ENCODE measurements at regions not wholly inside any gene's neighbourhood (a gene's known extent, or its start where the extent isn't known, plus 50 kb on each side); places are given as distances from the start of the nearest gene placed in this dataset.

- DNase-seq = no peak
These were observed 1120.1 kb upstream of the NCAM2 start for GRCh38 chr21:19878133-19878532.

DNA sequence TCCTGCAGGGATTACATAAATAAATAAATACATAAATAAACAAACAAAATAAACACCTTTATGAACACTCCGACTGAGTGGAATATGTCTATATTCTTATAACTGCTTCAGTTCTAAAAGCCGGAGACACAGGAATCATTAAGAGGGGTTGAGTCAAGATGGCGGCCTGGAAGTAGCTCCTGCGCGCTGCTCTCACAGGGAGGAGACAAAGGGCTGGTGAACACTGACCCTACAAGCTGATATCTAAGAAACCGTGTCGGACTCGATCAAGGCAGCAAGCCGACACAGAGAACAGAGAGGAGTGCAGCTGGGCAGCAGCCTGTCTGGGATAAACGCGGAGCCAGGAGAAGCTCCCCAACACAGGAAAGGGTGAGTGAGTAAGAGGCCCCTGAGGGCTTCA, 1098.6 kb upstream of the NCAM2 start:
- no peak for DNase-seq

DNA sequence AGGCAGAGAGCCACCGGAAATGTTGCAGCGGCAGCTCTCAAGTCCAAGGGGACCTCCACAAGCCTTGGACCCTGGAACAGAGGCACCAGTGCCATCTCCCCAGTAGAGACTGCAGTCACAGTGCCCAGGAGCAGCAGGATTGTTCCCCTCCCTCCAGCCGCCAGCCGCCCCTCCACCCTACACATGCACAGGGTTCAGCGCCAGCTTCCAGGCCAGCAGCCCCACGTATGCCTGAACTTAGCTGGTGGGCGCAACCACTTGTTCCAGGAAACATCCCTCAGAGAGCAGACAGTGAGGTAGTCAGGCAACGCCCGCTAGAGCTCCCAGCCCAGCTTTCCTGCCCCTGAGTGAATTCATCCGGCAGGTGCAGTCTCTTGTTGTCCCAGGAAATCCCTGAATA, 1098.1 kb upstream of the NCAM2 start:
- no peak for DNase-seq

DNA sequence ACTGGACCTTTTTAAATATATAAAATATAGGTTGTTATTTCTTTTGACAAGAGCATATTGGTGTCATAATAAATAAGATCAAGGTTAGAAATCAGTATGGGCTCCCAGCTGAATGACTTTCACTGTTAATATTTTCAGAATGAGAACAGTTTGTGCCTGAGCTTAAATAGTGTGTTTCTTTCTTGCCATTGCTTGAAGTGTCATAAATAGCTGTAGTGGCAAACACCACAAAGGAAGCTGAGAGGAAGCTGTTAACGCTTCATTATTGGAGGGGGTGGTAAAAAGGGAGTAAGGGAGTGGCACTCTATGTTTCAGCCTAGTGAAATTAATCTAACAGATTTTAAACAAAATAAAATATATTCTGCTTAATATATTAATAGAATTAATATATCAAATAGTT, 1089.8 kb upstream of the NCAM2 start:
- DNase-seq = no peak

- no peak for DNase-seq
These were observed 1084.2 kb upstream of the NCAM2 start for GRCh38 chr21:19914028-19914427.

DNA sequence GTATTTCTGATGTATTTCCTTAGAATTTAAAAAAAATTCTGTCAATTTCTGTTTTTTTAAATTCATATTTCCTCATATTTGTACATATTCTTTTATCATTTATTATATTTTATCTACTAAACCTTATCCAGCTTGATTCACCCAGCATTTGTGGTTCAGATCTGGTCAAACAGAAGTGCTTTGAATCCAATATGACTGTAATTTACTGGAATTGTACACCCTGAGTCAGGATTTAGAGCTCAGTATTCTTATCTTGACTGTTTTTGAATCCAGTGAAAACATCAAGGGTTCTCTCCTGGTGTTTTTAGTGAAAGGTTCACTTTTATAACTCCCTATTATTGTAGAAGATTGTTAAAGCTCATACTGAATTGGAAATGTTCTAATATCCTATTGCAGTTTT, 1077.0 kb upstream of the NCAM2 start:
- DNase-seq = no peak

- DNase-seq = no peak
These were observed 1076.1 kb upstream of the NCAM2 start for GRCh38 chr21:19922122-19922521.

GRCh38 chr21:19935467-19935866, 1062.7 kb upstream of the NCAM2 start:
- DNase-seq = no peak

GRCh38 chr21:19937619-19938018, 1060.6 kb upstream of the NCAM2 start:
- no peak for DNase-seq

GRCh38 chr21:19941626-19942025, 1056.6 kb upstream of the NCAM2 start:
- DNase-seq = no peak

DNA sequence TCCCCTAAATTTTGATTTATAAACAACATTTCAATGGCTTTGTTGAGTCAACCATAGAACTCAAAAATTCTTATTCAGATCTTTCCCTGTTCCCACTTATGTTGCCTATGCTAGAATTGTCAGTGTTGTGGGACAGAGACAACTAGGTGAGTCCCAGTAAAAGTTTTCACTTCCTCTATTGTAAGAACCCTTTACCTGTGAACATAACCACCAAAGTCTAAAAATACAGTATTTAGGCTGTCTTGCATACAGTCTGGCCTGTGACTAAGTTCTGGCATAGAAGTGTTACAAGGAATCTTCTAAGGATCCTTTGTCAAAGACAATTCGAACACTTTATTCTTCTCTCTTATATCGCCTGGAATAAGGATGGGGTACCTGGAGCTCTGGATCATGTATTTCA, 1047.9 kb upstream of the NCAM2 start:
- no peak for DNase-seq

DNA sequence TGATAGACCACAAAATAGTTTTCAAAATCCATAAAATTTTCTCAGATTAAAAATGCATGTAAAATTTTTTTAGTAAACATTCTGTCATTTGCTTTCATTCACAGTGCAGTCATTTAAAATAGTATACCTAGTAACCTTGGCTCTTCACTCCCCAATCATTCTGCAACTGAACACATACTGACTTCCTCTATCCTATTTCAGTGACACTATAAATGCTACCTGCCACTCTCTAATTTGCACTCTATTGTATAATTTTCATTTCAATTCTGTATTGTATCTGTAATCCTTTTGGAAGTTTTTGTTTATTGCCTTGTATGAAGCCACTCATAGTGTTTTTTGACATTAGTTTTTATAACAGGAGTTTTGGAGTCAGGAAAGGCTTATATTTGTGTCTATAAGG, 1029.1 kb upstream of the NCAM2 start:
- no peak for DNase-seq

DNA sequence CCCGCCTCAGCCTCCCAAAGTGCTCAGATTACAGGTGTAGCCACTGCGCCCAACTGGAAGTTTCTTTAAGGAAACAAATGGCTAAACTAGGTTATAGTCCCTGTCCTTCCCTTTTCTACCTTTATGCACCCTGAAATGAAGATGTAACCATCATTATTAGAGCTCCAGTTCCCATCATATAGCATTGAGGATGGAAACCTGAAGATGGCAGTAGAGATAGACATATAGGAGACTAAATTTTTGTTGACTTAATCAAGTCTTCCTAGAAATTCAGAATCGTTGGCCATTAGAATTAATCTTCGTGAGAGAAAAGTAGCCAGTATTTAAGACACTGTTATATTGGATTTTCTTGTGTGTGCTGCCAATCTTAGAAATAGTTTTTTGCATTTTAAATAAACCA, 1016.3 kb upstream of the NCAM2 start:
- no peak for DNase-seq

GRCh38 chr21:19986396-19986795, 1011.8 kb upstream of the NCAM2 start:
- no peak for DNase-seq

DNA sequence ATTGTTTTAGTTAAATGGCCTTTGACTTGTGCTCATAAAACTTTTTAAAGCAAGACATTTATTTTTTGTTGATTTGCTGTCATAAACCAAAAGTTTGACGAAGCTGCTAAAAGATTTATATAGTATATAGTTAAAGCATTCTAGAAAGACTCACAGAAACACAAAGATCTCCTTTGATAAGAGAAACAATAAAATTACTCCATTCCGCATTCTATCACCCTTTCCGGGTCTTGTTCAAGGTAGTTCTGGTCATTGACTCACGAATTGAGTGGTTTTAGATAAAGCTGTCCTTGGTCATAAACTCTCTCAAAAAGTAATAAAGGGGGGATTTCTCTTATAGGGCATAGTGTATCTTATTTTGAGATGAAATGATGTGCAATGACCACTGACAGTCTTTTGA, 1010.5 kb upstream of the NCAM2 start:
- no peak for DNase-seq

DNA sequence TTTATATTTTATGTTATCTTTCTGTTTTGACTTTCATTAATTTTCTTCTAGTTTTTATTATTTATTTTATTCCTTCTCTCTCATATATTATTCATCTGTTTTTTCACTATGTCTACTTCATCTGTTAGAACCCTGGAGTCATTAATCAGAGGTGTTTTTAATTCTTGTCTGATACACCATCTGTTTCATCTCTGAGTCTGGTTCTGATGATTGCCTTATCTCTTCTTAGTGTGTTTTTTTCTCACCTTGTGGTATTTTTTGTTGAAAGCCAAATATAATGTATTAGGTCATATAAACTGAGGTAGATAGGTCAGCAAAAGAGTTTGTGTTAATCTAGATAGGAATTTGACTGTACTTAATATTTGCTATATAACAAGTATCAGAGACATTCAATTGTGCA, 1005.7 kb upstream of the NCAM2 start:
- no peak for DNase-seq

GRCh38 chr21:19993268-19993667, 1004.9 kb upstream of the NCAM2 start:
- no peak for DNase-seq

DNA sequence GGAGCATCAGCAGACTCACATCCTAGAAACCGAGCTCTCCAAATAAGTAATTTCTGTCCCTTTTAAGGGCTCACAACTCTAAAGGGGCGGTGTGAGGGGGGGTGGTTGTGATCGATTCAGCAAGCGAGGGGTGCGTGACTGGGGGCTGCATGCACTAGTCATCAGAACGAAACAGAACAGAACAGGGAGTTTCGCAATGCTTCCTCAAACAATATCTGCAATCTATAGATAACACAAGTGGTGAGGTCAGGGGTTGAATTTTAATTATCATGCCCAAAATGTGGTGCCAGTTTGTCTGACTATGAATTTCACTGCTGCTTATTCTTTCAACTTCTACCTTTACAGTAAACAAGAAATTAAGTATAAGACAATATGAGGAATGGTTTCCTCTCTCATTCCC, 1003.0 kb upstream of the NCAM2 start:
- DNase-seq = no peak

DNA sequence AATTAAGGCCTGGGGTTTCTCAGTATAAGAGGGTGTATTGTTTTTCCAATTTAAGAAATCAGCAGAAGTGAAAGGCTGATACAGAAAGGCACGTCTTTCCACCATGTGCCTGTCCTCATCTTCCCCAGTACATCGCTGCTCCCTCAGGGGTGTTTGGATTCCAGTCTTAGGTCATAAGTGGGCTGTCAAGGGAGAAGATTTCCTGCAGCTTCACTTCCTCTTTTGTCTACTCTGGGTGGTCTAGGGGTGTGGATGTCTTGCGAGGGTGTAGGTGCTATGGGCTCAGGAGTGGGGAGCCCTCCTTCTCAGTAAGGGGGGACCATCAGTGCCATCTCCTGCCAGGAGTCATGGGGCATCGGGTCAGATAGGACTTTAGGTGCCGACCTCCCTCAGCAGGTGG, 999.8 kb upstream of the NCAM2 start:
- DNase-seq = no peak

DNA sequence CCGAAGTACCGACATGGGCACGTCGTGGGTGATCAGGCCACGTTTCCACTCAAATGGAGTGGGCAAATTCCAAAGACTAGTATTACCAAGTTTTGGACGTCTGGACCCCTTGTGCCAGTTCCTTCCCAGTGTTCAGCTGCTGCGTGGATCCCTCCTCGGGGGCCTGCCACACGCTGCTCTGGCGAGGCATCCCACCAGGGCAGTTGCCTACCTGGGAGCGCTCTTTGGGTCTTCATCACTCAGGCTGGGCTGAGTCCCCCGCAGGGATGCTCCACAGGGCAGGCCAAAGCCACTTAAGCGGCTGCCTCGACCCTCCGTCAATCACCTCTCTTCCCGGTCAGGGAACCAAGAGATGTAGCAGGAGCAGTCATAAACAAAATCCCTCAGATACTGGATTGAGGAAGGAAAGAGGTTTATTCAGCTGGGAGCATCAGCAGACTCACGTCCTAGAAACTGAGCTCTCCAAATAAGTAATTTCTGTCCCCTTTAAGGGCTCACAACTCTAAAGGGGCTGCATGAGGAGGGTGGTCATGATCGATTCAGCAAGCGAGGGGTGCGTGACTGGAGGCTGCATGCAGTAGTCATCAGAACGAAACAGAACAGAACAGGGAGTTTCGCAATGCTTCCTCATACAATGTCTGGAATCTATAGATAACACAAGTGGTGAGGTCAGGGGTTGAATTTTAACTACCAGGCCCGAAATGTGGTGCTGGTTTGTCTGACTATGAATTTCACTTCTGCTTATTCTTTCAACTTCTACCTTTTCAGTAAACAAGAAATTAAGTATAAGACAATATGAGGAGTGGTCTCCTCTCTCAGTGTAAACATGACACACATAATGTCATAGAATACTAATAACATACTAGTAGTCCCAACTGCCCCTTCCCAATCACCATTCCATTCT, 998.6 kb upstream of the NCAM2 start:
- no peak for DNase-seq

DNA sequence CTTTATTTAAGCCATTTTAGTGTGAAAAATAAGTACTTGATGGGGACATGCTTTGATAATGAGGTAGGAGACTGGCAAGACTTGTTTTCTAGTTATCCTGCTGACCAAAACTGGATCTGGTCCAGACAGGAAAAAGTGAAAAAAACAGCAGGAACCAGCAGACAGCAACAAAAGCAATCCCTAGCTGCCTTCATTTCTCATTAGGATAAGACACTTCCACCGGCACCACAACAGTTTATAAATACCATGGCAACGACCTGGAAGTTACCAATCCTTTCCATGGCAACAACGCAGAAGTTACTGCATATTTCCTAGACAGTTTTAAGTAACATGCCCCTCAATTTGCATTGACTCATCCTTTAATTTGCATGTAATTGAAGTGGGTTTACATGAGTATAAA, 993.8 kb upstream of the NCAM2 start:
- DNase-seq = no peak

- no peak for DNase-seq
These were observed 987.5 kb upstream of the NCAM2 start for GRCh38 chr21:20010691-20011200.

DNA sequence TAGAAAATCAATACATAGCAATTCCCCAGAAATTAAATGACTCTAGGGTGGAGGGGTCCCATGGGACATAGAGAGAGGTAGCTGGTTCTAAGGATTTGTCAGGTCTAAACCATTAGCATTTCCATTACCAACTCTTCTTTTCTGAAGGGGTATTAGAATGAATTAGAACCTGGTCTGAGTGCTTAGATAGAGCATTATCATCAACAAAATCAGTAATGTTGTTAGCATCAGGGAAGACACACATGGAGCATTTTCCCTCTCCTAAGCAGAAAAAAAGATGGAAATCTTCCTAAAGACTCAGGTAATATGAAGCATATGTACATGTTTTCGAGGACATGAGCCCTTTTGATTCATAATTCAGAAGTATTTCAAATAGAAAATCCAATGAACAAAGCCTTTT, 984.4 kb upstream of the NCAM2 start:
- DNase-seq = no peak

DNA sequence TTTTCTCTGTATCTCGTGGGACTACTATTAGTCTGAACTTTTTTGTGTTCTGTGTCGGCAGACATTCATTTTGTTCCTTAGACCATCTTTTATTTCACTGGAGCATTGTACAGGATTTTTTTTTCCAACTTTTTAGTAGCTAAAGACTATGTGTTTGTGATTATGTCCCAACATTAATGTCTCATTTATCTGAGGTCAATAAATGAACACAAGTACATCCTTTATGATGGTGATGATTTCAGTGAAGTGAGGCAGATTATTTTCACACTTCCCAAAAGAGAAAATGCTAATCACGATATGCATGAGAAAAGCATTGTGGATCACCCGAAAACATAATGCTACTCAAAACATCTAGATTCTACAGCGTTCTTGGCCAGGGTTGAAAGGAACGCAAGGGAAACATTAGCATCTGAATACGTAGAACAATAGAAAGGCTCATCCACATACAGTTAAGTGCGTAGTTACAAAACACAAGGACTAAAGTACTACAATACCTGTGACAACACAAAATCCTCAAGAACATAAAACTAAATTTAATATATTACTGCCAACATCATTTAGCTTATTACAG, 981.7 kb upstream of the NCAM2 start:
- DNase-seq = no peak

DNA sequence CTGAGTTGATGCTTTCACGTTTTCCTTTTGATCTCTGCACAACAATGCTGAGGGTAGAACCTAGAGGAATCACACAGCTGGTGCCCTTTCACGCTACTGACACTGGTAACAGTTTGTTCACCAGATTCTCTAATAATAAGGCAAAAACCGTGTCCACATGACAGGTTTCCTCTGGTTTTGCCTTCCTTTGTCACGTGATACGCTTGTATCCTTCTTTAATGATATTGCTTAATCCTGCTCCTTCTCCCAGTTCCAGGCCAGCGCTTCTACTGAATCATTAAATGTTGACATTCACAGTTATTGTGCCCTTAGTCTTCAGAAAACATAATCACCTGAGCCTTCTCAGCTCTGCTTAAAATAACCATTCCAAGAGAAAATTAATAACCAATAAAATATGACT, 978.2 kb upstream of the NCAM2 start:
- DNase-seq = no peak
